Renal cortex interstitium (tissue), 11 donors: ENCODE measurements at regions not wholly inside any gene's neighbourhood (a gene's known extent, or its start where the extent isn't known, plus 50 kb on each side); places are given as distances from the start of the nearest gene placed in this dataset.
"Not testable (repeated sequence)": the region's sequence is repeated elsewhere in the genome, so short reads cannot be mapped to it uniquely, and the experiment has no call there.

Experiments
- DNase-seq, 11 donors: peaks; one replicate each; pipeline ENCODE4 v3.0.0-alpha.2; 2013; ENCODE audit warnings: low read depth in 9 of 11, low spot score in 4 of 11; ENCODE audit errors: extremely low read depth in 1 of 11

DNA sequence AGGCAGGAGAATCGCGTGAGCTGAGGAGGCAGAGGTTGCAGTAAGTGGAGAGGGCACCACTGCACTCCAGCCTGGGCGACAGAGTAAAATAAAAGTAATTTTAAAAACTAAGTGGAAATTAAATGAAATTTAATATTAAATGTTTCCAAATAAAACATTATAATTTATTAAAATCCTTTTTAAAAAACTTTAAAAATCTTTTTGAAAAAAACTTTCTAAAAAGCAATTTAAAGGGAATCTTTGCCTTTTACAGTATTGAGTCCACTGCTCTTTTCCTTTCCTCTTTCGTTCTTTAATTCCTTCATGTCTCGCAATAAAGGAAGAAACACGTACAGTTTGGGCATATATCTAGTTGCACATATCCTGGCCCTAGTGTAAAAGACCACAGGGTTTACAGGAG, 77.8 kb upstream of the DMRT1 start:
- no peak for DNase-seq

DNA sequence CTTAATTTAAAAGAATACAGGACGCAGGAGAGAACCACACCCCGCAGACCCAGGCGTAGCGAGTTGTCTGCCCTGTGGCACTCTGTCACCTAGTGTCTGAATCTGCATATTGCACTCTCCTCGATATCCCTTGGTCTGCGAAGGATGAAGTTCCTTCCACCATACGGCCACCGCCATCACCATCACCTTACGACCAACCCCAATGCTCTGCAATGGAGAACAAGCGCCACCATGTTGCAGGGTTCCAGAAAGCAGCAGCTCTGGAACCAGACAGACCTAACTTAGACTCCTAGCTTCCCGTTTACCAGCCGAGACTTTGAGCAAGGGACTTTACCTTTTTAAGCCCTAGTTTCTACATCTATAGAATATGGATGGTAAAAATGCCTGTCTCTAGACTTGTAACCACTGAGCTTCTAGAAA, 77.4 kb upstream of the DMRT1 start:
- DNase-seq, result peak in 8 of 11 donors; percentile 12 to 55 (median 24)

DNA sequence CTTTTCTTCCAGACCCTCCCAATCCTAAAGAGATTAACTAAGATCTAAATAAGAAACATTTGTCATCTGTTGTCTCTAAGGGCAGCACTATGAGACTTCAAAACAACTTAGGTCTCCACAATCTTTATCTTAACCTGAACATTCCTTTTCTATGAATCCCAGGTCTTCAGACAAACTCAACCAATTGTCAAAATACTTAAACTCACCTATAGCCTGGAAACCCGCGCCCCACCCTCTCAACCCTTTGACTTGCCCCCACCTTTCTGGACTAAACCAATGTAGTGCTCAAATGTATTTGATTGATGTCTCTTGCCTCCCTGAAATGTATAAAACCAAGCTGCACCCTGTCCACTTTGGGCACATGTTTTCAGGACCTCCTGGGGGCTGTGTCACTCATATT, 76.5 kb upstream of the DMRT1 start:
- no peak for DNase-seq

DNA sequence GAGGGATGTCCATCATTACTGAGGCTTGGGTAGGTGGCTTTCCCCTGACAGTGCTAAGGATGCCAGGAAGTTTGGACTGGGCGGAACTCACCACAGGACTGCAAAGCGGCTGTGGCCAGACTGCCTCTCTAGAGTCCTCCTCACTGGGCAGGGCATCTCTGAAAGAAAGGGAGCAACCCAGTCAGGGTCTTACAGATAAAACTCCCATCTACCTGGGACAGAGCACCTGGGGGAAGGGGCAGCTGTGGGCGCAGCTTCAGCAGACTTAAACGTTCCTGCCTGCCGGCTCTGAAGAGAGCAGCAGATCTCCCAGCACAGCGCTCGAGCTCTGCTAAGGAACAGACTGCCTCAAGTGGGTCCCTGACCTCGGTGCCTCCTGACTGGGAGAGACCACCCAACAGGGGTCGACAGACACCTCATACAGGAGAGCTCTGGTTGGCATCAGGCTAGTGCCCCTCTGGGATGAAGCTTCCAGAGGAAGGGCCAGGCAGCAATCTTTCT, 74.4 kb upstream of the DMRT1 start:
- not testable (repeated sequence) for DNase-seq

DNA sequence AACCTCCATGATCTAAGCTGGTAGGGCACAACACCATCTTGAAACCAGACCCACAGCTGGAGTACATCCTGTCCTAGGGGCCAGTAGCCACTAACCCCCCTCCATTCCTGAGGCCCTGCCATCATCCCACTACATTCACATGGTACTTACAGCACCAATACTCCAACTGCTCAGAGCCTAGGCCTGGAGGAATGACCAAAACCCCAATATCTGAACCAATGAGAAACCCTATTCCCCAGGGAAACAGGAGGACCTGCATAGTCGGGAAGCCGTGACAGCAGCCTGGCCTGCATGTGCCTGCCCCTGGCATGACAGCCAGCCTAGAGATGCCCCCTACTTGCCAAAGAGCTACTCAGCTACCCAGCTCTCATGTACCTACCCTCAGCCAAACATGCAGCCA, 65.4 kb upstream of the DMRT1 start:
- DNase-seq, result no peak

DNA sequence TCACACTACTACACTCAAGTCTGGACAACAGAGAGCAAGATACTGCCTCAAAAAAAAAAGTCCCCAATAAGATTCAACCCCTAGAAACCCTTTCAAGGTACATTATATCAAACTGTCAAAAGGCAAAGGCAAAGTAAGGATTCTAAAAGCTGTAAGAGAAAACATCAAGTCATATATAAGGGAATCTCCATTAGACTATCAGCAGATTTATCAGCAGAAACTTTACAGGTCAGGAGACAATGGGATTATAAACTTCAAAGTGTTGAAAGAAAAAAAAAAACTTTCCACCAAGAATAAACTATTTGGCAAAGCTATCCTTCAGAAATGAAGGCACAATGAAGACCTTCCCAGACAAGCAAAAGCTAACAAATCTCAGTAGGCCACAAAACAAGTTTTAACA, 63.5 kb upstream of the DMRT1 start:
- no peak for DNase-seq

DNA sequence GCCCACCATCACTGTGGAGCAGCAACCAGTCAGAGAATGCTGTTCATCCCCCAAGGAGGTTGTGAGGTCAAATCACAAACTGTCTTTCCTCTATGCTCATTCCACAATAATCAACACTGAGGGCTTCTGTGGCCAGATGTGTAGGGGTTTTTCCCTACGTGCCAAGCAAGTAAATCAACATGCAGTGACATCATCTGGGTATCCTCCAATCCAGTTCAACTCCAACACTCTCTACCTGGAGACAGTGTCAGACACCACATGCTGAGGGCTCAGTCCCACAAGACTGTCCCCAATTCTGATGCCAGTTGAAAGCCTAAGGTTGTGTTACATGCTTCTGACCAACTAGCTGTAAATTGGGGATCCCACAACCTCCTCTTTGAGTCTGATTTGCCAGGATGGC, 57.3 kb upstream of the DMRT1 start:
- DNase-seq, result no peak

DNA sequence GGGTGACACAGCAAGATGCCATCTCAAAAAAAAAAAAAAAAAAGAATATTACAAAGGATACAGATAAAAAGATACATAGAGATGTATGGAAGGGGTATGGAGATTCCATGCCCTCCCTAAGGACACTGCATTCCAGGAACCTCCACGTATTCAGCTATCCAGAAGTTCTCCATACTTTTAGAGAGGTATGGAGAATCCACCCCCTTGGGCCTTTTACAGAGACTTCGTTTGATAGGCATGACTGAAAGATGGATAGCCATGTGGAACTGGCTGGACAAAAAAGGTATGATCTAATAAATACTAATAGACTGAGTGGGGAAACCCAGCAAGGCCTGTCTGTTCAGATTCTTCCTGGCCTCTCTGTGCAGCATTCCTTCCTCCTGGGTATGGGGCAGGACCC, 56.6 kb upstream of the DMRT1 start:
- no peak for DNase-seq

DNA sequence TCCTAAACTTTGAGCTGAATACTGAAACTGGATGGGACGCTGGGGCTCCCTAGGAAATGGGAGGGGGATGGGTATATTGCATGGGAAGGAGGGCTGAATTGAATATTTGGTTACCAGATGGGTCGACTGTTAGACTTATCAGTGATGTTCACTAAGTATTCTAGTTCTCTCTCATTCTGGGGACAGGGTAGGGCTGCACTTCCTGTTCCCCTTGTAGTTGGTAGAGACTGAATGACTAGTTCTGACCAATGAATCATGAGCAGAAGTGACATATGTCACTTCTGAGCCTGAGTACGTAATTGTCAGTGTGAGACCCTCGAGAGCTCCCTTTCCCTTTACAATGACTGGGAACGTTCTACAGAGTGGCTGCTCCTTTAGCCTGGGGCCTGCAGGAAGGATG, 55.5 kb upstream of the DMRT1 start:
- no peak for DNase-seq

DNA sequence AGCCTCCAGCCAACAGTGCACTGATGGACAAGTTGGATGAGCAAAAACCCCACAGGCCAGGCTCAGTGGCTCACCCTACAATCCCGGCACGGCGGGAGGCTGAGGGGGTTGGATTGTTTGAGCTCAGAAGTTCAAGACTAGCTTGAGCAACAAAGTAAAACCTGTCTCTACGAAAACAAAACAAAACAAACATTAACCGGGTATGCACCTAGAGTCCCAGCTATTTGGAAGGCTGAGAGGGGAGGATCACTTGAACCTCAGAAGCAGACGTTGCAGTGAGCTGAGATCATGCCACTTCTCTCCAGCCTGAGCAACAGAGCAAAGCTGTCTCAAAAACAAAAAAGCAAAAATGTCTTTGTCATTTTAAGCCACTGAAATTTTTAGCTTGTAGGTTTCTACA, 55.1 kb upstream of the DMRT1 start:
- no peak for DNase-seq

DNA sequence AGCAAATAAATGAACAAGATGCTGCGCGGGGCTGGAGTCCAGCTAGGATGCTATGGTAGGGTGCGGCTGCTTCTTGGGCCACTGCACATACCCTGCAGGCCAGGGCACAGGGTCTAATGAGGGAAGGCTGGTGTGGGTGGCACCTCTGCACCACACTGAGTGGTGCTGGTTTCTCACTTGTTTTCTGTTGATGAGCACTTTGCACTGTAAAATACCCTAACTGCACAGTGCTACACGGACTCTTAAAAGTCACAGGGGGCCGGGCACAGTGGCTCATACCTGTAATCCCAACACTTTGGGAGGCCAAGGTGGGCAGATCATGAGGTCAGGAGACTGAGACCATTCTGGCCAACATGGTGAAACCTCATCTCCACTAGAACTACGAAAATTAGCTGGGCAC, 52.7 kb upstream of the DMRT1 start:
- no peak for DNase-seq
